ENCODE measurements at regions not wholly inside any gene's neighbourhood (a gene's known extent, or its start where the extent isn't known, plus 50 kb on each side); places are given as distances from the start of the nearest gene placed in this dataset.

- no peak for DNase-seq (ENCODE audit: low spot score)
- in situ Hi-C loops (cut with MboI; ENCODE audit: low pct_unique_long_range_greater_than_20kb, low sequenced_read_pairs, unreplicated experiment), result loop anchor here (10.0 to 25.0 kb wide), 3 partner anchors 179 to 436 kb away; partner anchors contain the start of gene HNRNPU
- no peak for TF ChIP-seq CTCF (IDR thresholded peaks at IDR 0.05; ENCODE audit: extremely low read depth, insufficient read depth, missing control alignments)
Measured at GRCh38 chr1:245041058-245041698, 113.6 kb upstream of the KIF26B start.

- no peak for DNase-seq (ENCODE audit: low spot score)
- TF ChIP-seq CTCF (IDR thresholded peaks at IDR 0.05; ENCODE audit: extremely low read depth, insufficient read depth, missing control alignments), result no peak
- in situ Hi-C loops (cut with MboI; ENCODE audit: low pct_unique_long_range_greater_than_20kb, low sequenced_read_pairs, unreplicated experiment), result loop anchor here (25.0 kb wide), 1 partner anchor 177 kb away; the partner anchor contains the start of gene HNRNPU
Measured at GRCh38 chr1:245039196-245039595, 115.6 kb upstream of the KIF26B start.

GRCh38 chr1:245036102-245036501 is 118.7 kb upstream of the KIF26B start:
- in situ Hi-C loops (cut with MboI; ENCODE audit: low pct_unique_long_range_greater_than_20kb, low sequenced_read_pairs, unreplicated experiment), result loop anchor here (25.0 kb wide), 1 partner anchor 174 kb away; the partner anchor contains the start of gene HNRNPU
- no peak for DNase-seq (ENCODE audit: low spot score)
- no peak for TF ChIP-seq CTCF (IDR thresholded peaks at IDR 0.05; ENCODE audit: extremely low read depth, insufficient read depth, missing control alignments)

GRCh38 chr1:245031041-245031440 is 123.7 kb upstream of the KIF26B start:
- TF ChIP-seq CTCF (IDR thresholded peaks at IDR 0.05; ENCODE audit: extremely low read depth, insufficient read depth, missing control alignments), result no peak
- DNase-seq (ENCODE audit: low spot score), result no peak
- in situ Hi-C loops (cut with MboI; ENCODE audit: low pct_unique_long_range_greater_than_20kb, low sequenced_read_pairs, unreplicated experiment), result loop anchor here (25.0 kb wide), 1 partner anchor 169 kb away; the partner anchor contains the start of gene HNRNPU

GRCh38 chr1:245026247-245026646 is 128.5 kb upstream of the KIF26B start:
- TF ChIP-seq CTCF (IDR thresholded peaks at IDR 0.05; ENCODE audit: extremely low read depth, insufficient read depth, missing control alignments), result no peak
- in situ Hi-C loops (cut with MboI; ENCODE audit: low pct_unique_long_range_greater_than_20kb, low sequenced_read_pairs, unreplicated experiment), result loop anchor here (25.0 kb wide), 1 partner anchor 164 kb away; the partner anchor contains the start of gene HNRNPU
- DNase-seq (ENCODE audit: low spot score), result no peak

- no peak for TF ChIP-seq CTCF (IDR thresholded peaks at IDR 0.05; ENCODE audit: extremely low read depth, insufficient read depth, missing control alignments)
Measured at GRCh38 chr1:245025525-245025924, 129.3 kb upstream of the KIF26B start.

More at GRCh38 chr1:245025525-245025924, 129.3 kb upstream of the KIF26B start:
- in situ Hi-C loops (cut with MboI; ENCODE audit: low pct_unique_long_range_greater_than_20kb, low sequenced_read_pairs, unreplicated experiment), result loop anchor here (25.0 kb wide), 1 partner anchor 163 kb away; the partner anchor contains the start of gene HNRNPU
- DNase-seq (ENCODE audit: low spot score), result no peak

Data from GM13977 (cell line).